Liver (tissue), 8 donors: ENCODE measurements at regions not wholly inside any gene's neighbourhood (a gene's known extent, or its start where the extent isn't known, plus 50 kb on each side); places are given as distances from the start of the nearest gene placed in this dataset.

Source experiments
- DNase-seq: peaks from one replicate; pipeline ENCODE4 v3.0.0-alpha.2; 2017; ENCODE audit warnings: low spot score
- H3K27ac ChIP-seq, 2 donors: one replicate each; pipeline ENCODE4 v1.7.0; 2013; ENCODE audit warnings: inconsistent platforms in 2 of 2, low read length in 2 of 2, control low read depth in 1 of 2, low read depth in 1 of 2, mild to moderate bottlenecking in 1 of 2
- H3K27me3 ChIP-seq, 4 donors: one replicate each; pipeline versions ENCODE4 v1.6.1 to v1.7.0; 2013; ENCODE audit warnings: low read length in 3 of 4, inconsistent platforms in 1 of 4, mild to moderate bottlenecking in 1 of 4, moderate library complexity in 1 of 4; ENCODE audit not compliant: control insufficient read depth in 4 of 4, insufficient read depth in 4 of 4
- H3K36me3 ChIP-seq, 4 donors: one replicate each; pipeline versions ENCODE4 v1.6.1 to v1.7.0; 2013; ENCODE audit warnings: low read length in 3 of 4, mild to moderate bottlenecking in 3 of 4, low read depth in 1 of 4, moderate library complexity in 1 of 4; ENCODE audit not compliant: control insufficient read depth in 4 of 4, insufficient read depth in 3 of 4
- H3K4me1 ChIP-seq, 4 donors: one replicate each; pipeline versions ENCODE4 v1.6.1 to v1.7.0; 2013; ENCODE audit warnings: low read length in 3 of 4, mild to moderate bottlenecking in 3 of 4, moderate library complexity in 1 of 4; ENCODE audit not compliant: control insufficient read depth in 4 of 4, insufficient read depth in 4 of 4
- H3K4me3 ChIP-seq, 3 donors: one replicate each; pipeline versions ENCODE4 v1.6.1 to v1.7.0; 2013; ENCODE audit warnings: low read length in 3 of 3, control low read depth in 1 of 3, low read depth in 1 of 3, mild to moderate bottlenecking in 1 of 3
- H3K9ac ChIP-seq, 2 donors: one replicate each; pipeline ENCODE4 v1.7.0; 2013; ENCODE audit warnings: low read length in 2 of 2, mild to moderate bottlenecking in 2 of 2, moderate library complexity in 2 of 2, control low read depth in 1 of 2, low read depth in 1 of 2
- H3K9me3 ChIP-seq, 4 donors: one replicate each; pipeline versions ENCODE4 v1.6.1 to v1.7.0; 2013; ENCODE audit warnings: low read length in 3 of 4; ENCODE audit not compliant: control insufficient read depth in 4 of 4
- EGR1 ChIP-seq, 2 donors: IDR thresholded peaks; 2 replicates each; pipeline ENCODE4 v1.6.1; 2016 to 2018; ENCODE audit warnings: antibody characterized with exemption in 2 of 2, low read depth in 2 of 2
- FOXA1 ChIP-seq: IDR thresholded peaks from 2 replicates; pipeline ENCODE4 v1.6.1; 2016; ENCODE audit warnings: antibody characterized with exemption
- FOXA2 ChIP-seq: IDR thresholded peaks from 2 replicates; pipeline ENCODE4 v1.6.1; 2016; ENCODE audit warnings: antibody characterized with exemption
- GABPA ChIP-seq, 2 donors: IDR thresholded peaks in 1 of 2; conservative IDR thresholded peaks in 1 of 2; 2 replicates each; pipeline ENCODE4 v1.6.1; 2016; ENCODE audit warnings: antibody characterized with exemption in 2 of 2, mild to moderate bottlenecking in 1 of 2, moderate library complexity in 1 of 2
- HNF4A ChIP-seq, 2 donors: conservative IDR thresholded peaks; 2 replicates each; pipeline ENCODE4 v1.6.1; 2016; ENCODE audit warnings: antibody characterized with exemption in 2 of 2, mild to moderate bottlenecking in 2 of 2
- HNF4G ChIP-seq: IDR thresholded peaks from 2 replicates; pipeline ENCODE4 v1.6.1; 2016; ENCODE audit warnings: antibody characterized with exemption
- JUND ChIP-seq, 2 donors: IDR thresholded peaks; 2 replicates each; pipeline ENCODE4 v1.6.1; 2016; ENCODE audit warnings: antibody characterized with exemption in 2 of 2
- MAX ChIP-seq: IDR thresholded peaks from 2 replicates; pipeline ENCODE4 v1.6.1; 2016; ENCODE audit warnings: antibody characterized with exemption
- NR2F2 ChIP-seq: IDR thresholded peaks from 2 replicates; pipeline ENCODE4 v1.6.1; 2016; ENCODE audit warnings: antibody characterized with exemption
- REST ChIP-seq: IDR thresholded peaks from 2 replicates; pipeline ENCODE4 v1.6.1; 2016; ENCODE audit warnings: antibody characterized with exemption, mild to moderate bottlenecking
- RXRA ChIP-seq, 2 donors: IDR thresholded peaks; 2 replicates each; pipeline ENCODE4 v1.6.1; 2017 to 2018; ENCODE audit warnings: antibody characterized with exemption in 2 of 2, mild to moderate bottlenecking in 1 of 2
- SP1 ChIP-seq: IDR thresholded peaks from 2 replicates; pipeline ENCODE4 v1.6.1; 2018; ENCODE audit warnings: antibody characterized with exemption, mild to moderate bottlenecking
- TAF1 ChIP-seq: conservative IDR thresholded peaks from 2 replicates; pipeline ENCODE4 v1.6.1; 2016; ENCODE audit warnings: antibody characterized with exemption, mild to moderate bottlenecking
- YY1 ChIP-seq: IDR thresholded peaks from 2 replicates; pipeline ENCODE4 v1.6.1; 2016; ENCODE audit warnings: antibody characterized with exemption, mild to moderate bottlenecking
- WGBS: extraction: QIAGEN DNeasy Blood & Tissue Kit; methylation state at CpG from one replicate; pipeline ENCODE4 v1.1.7; 2013; 5-methylcytosine and 5-hydroxymethylcytosine counted together
- TF ChIP-seq, protein P1 (sequence below): IDR thresholded peaks from 2 replicates; pipeline ENCODE4 v1.6.1; 2016; ENCODE audit warnings: antibody characterized with exemption
- TF ChIP-seq, protein P2 (sequence below): fragments of 150-350 bp; IDR thresholded peaks from 2 replicates; pipeline ENCODE4 v1.5.1; 2017; ENCODE audit warnings: improper control_type of control experiment, low read depth, low read length; ENCODE audit not compliant: missing input control
- TF ChIP-seq, protein P3 (sequence below): IDR thresholded peaks from 2 replicates; pipeline ENCODE4 v1.6.1; 2016; ENCODE audit warnings: antibody characterized with exemption
- donor health status: healthy.
- donor health status: healthy.
- donor health status: healthy.
- donor health status: healthy.
- donor health status: healthy.

DNA sequence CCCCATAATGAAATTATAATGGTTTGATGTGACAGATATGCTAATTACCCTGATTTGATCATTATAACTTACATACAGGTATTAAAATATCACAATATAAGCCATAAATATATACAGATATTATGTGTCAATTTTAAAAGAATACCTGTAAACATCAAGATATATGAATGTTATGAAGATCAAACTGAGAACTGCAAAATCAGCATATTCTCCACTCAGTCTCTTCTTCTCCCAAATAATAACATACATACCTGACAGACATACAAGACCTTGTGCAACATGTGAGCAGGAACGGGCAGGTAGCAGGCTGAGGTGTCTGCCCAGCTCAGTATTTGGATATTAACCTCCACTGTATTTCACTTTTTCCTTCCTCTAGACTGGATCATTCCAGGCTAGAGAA, 547.2 kb downstream of the UQCRFS1 start:
- Histone ChIP-seq H3K4me3 (no peak overlapping the region), H3K9ac (no peak overlapping the region), H3K4me1 (no peaks in the 10 kb centered on the region), H3K36me3 (no peaks in the 10 kb centered on the region), H3K27me3 (no peaks in the 10 kb centered on the region), H3K27ac (no peak overlapping the region), H3K9me3 (peaks cover 4 to 14% (median 9%) of the 10 kb centered on the region in 4 donors)
- DNase-seq, result no peak
- TF ChIP-seq HNF4A (conservative IDR thresholded peaks at IDR 0.05) (no peak), REST (no peak), GABPA (IDR thresholded peaks at IDR 0.05 in 1 of 2, conservative IDR thresholded peaks at IDR 0.05 in 1 of 2) (no peak), TAF1 (no peak), SP1 (no peak), FOXA1 (no peak), HNF4G (no peak), YY1 (no peak), RXRA (IDR thresholded peaks at IDR 0.05) (no peak), JUND (IDR thresholded peaks at IDR 0.05) (no peak), EGR1 (IDR thresholded peaks at IDR 0.05; ENCODE audit: low read depth in 2 of 2) (no peak), FOXA2 (no peak), NR2F2 (no peak)
- TF ChIP-seq, protein P1, sequence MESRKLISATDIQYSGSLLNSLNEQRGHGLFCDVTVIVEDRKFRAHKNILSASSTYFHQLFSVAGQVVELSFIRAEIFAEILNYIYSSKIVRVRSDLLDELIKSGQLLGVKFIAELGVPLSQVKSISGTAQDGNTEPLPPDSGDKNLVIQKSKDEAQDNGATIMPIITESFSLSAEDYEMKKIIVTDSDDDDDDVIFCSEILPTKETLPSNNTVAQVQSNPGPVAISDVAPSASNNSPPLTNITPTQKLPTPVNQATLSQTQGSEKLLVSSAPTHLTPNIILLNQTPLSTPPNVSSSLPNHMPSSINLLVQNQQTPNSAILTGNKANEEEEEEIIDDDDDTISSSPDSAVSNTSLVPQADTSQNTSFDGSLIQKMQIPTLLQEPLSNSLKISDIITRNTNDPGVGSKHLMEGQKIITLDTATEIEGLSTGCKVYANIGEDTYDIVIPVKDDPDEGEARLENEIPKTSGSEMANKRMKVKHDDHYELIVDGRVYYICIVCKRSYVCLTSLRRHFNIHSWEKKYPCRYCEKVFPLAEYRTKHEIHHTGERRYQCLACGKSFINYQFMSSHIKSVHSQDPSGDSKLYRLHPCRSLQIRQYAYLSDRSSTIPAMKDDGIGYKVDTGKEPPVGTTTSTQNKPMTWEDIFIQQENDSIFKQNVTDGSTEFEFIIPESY, result no peak
- TF ChIP-seq, protein P2, sequence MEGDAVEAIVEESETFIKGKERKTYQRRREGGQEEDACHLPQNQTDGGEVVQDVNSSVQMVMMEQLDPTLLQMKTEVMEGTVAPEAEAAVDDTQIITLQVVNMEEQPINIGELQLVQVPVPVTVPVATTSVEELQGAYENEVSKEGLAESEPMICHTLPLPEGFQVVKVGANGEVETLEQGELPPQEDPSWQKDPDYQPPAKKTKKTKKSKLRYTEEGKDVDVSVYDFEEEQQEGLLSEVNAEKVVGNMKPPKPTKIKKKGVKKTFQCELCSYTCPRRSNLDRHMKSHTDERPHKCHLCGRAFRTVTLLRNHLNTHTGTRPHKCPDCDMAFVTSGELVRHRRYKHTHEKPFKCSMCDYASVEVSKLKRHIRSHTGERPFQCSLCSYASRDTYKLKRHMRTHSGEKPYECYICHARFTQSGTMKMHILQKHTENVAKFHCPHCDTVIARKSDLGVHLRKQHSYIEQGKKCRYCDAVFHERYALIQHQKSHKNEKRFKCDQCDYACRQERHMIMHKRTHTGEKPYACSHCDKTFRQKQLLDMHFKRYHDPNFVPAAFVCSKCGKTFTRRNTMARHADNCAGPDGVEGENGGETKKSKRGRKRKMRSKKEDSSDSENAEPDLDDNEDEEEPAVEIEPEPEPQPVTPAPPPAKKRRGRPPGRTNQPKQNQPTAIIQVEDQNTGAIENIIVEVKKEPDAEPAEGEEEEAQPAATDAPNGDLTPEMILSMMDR, result no peak
- WGBS, result 68% methylated on average over 1 of the region's 1 CpG

DNA sequence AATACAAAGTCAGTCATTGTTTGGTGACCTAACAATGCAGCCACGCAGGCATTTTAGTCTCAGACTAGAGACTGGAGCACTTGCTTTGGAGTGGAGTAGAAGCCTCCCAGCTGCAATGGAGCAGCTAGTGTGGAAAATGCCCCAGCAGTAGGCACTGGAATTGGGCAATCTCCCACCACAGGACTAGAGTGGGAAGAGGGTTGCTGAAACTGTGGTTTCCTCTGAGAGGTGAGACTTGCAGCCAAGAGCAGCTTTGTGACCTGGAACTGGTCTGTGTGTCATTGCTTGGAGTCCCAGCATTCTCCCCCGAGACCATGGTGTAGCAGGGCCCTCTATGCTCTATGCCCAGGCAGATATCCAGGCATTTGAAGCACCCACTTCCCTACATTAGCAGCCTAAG, 556.3 kb downstream of the UQCRFS1 start:
- Histone ChIP-seq H3K9me3 (no peaks in the 10 kb centered on the region), H3K4me3 (no peak overlapping the region), H3K36me3 (no peaks in the 10 kb centered on the region), H3K27me3 (peaks cover 0 to 4% (median 0%) of the 10 kb centered on the region in 4 donors), H3K9ac (no peak overlapping the region), H3K4me1 (no peaks in the 10 kb centered on the region), H3K27ac (no peak overlapping the region)
- WGBS, result 58% methylated on average over 2 of the region's 2 CpGs
- no peak for DNase-seq
- TF ChIP-seq MAX (no peak), REST (no peak), HNF4A (conservative IDR thresholded peaks at IDR 0.05) (no peak), HNF4G (no peak), RXRA (IDR thresholded peaks at IDR 0.05) (no peak), EGR1 (IDR thresholded peaks at IDR 0.05; ENCODE audit: low read depth in 2 of 2) (no peak), FOXA2 (no peak), SP1 (no peak)
- TF ChIP-seq, protein P1, result no peak
- TF ChIP-seq, protein P3, sequence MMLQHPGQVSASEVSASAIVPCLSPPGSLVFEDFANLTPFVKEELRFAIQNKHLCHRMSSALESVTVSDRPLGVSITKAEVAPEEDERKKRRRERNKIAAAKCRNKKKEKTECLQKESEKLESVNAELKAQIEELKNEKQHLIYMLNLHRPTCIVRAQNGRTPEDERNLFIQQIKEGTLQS, result no peak
